Activated CD4-positive, CD25-positive, alpha-beta regulatory T cell treated with anti-CD3 and anti-CD28 coated beads, Interleukin-2, amount 50 U/mL, for 16 hours (primary cell): ENCODE measurements at regions not wholly inside any gene's neighbourhood (a gene's known extent, or its start where the extent isn't known, plus 50 kb on each side); places are given as distances from the start of the nearest gene placed in this dataset.

Source experiments
- DNase-seq: peaks from one replicate; pipeline ENCODE4 v3.0.0-alpha.2; 2020; ENCODE audit warnings: low read depth, low spot score

DNA sequence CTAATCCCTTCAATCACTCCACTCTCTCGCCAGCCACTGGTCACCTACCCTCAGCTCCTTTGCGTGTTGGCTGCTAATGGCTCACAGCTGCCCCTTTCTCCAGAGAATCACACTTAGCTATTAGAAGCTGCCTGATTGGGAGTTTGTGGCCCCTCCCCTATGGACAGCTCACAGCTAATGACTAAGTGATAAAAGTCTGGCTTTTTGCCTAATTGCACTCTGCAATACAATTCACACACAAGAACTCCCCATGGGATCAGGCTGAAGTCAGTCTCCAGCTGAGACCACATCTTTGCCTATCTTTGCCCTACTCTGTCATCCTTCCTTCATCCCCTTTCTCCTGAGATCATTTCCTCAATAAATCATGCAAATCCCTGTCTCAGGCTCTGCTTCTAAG is 701.9 kb upstream of the RAB6C start:
- no peak for DNase-seq

DNA sequence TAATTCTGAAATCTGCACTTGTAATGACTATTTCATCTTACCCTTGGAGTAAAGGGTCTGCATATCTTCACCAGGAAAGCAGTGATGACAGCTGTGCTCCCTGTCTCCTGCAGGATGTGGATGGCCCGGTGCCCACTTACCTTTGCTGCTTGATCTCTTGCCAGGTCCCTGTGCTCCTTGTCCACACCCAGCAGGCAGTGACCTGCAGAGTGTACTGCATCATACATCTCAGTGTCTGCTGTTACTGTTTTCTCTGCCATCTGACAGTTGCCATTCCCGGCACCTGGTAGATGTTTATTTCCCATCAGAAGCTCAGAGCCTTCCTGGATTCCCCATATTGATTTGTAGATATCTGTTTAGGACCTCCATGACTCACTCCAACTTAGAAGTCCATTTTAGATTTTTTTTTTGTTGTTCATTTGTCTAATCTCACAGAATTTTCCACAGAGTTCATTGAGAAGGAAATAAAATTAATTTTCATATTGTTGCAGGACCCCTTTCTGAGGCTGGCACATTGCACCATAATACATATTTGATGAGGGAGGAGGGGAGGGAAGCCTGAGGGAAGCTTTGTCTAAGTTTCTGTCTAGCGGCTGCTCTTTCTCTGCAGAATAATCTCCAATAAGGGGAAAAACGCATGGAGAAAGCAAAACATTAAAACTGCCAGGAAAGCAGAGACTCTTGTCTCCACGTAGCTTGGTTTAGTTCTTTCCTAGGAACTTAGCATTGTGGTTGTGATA is 697.5 kb upstream of the RAB6C start:
- no peak for DNase-seq

DNA sequence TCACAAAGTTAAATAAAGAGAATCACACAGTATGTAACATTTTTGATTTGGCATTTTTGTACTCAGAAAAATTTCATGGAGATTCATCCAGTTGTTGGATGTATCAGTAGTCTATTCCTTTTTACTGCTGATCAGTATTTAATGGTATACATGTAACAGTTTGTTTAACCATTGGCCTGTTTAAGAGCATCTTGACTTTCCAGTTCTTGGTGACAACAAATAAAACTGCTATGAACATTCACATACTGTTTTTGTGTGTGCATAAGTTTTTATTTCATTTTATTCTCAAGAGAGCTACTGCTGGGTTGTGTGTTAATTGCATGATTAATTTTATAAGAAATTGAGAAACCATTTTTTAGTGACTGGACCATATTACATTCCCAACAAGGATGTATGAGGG is 694.5 kb upstream of the RAB6C start:
- no peak for DNase-seq

DNA sequence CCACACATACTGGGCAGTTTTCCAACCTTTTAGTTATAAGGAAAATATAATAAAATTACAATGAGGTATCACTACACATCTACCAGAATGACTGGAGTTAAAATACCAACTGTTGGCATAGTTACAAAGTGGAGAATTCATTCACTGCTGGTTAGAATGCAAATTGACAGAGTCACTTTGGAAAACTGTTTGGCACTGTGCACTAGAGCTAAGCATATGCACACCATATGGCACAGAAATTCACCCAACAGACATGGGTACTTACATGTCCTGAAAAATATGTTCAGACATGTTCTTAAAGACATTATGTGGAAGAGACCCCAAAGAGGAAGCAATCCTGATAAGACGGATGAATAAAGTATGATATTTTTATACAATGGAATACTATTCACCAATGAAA is 686.1 kb upstream of the RAB6C start:
- no peak for DNase-seq

DNA sequence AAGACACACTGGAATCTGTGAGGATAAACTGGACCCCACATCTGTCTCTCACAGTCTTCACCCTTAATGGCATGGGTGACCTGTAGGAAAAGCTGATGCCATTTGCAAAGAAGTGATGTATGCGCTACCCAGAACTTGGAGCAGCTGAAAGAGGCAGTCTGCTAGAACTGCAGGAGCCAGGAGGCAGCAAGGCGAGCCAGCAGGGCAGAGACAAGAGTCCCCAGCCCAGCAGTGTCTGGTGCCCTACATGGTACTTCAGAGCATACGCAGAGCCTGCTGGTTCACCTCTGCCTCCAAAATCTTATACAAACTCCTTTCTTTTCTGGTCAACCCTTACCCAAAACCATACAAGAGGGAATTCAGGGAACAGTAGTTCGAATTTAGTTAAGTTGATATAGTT is 683.1 kb upstream of the RAB6C start:
- DNase-seq = no peak

DNA sequence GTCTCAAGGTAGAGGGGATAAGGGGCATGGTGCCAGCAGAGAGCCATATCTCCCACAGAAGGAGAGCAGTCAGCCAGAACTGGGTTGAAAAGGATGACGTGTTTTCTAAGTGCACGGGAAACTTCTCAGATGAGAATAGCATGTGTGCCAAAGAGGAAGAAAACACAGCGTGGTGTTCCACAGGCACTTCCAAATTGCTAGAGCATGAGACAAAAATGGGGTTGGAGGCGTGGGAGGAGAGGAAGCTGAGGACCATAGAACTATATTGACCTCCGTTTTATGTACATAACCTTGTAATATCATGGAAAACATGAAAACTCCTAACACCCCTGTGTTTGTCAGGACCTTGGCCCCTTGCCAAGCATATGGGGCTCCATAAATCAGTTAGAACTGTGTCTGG is 682.7 kb upstream of the RAB6C start:
- no peak for DNase-seq

DNA sequence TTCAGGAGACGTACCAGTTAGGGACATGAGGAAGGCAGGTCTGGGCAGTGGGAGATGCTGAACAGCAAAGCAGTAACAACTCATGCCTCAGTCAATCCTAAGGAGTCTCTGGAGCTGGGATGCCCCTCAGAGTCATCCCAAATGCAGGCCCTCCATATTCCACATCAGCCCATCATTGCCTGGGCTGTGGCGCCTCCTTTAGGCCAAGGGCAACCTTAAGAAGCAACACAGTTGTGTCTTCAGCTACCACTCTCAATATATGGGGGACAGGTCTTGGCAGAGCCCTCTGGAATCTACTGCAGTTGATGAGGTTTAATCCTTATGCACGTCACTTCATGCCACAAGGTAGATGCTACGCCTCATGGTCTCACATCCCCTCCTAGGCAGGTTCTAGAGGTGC is 682.0 kb upstream of the RAB6C start:
- no peak for DNase-seq

DNA sequence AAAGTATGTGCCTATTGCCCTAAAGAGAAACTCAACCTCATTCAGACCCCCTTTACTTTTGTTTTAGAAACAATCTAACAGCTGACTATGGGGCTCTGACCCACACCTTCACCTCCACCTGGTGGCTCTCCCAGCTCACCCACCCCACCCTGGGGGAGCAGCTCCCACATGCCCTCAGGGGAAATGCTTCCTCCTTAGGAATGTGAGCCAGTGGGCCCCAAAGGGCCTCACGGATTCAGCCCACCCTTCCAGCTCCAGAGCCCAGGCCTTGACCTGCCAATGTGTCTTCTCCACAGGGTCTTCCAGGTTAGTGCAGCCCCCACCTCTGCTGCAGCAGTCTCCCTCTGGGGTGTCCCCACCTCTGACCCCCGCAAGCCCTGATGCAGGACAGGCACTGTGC is 680.1 kb upstream of the RAB6C start:
- no peak for DNase-seq

DNA sequence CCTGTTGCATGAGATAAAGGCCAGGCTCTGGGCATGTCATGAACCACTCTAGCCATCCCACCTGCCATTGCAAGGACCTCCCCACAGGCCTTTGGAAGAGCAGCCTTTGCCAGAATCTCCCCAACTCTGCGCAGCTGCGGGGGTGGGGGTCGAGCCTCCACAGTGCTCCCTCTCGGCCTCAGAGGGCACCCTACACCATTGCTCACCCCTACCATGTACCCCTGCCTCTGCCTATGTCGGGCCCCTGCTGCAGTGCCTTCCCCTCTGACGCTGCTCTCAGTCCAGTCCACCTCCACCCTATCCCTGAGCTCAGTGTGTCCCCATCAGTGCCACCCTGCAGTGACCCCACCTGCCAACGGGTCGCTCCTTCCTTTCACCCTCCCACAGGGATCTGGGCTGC is 679.7 kb upstream of the RAB6C start:
- DNase-seq = no peak

DNA sequence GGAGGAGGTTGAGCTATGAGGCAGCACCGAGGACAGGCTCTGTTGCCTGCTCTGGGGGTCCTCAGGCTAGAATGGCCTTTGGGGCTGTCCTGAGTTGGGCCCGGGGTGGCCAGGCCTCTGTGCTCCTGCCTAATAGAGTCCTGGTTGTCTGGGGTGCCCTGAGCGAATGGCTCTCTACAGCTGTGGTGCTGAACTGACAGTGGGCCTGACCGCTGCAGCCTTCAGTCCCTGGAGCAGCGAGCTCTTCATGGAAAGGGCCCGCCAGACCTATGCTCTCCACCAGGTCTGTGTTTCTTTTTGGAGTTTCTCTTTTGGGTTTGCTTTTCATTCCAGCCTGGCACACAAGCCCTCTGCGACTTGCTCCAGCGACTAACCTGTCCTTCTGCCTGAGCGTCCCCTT is 679.0 kb upstream of the RAB6C start:
- no peak for DNase-seq

DNA sequence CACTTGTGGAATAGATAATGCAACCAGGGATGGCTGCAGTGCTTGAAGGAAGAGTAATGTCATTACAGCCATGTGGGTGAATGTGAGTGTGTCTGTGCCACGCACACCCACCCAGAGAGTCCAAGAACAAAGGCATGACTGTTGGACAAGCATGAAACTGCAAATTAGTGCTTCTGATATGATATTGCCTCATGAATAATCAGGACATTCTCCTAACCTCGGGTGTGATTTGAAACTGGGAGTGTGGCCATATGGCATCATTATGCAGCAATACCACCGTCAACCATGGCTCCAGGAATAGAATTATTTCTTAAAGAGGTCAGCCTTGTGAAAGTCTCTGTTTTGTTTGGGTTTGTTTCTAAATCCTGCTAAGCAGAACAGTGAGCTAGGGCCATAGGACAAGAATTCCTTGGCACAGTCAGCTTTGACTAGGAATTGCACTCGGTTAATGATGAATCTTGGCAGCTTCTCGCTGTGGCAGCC is 678.0 kb upstream of the RAB6C start:
- no peak for DNase-seq

DNA sequence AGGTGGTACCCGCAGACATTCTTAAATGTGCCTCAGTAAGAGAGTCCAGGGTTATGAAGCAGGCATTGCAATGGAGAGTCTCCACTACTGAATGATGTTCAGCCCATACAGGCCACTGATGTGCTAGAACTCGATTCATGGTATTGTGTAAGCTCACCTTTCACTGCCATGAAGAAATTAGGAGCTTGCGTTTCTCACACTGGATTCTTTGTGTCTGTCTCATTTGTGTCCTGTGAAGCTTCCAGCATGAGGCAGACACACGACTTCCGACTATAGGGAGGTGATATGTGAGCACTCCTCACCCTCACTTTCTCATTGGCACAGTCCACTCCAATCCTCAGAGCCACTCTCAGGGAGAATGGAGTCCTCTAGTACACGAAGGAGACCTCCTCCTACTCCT is 677.4 kb upstream of the RAB6C start:
- DNase-seq = no peak

DNA sequence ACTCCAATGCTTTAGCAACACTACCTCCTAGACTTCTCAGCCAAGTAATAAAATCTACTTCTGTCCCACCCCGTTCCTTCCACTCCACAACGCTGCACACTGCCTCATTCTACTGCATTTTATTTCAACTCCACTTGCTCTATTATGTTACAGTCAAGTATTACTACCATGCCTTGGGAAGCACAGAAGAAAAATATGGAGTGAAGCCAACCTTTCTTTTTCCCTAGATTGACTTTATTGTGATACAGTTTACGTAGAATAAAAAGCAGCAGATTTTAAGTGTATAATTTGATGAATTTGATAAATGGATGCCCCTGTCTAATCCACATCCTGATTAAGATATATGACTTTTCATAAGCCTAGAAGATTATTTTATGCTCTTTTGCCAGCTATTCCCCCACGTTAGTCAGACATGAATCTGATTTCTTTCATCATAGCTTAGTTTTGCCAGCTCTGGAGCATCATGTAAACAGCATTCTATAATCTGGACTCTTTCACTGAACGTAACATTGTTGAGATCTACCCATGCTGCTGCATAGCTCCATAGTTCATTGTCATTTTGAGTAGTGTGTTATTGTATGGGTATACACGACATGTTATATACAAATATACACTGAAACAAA is 676.8 kb upstream of the RAB6C start:
- DNase-seq = no peak

DNA sequence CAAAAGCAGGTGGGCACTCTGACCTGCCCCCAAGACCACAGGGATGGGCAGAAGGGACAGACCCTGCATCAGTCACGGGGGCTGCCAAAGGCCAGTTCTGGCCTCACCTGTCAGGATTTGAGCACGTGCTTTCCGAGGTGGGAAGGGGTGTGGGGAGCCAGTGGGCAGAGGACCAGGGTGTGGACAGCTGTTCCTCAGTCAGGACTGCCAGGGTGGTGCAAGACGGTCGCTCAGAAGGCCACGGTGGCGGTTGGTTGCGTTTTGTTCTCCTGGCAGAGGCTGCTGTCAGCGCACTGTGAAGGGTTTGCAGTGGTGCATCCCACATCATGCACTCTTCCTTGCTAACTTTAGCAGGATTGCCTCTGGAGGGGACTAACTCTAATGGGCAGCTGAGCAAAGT is 665.3 kb upstream of the RAB6C start:
- no peak for DNase-seq

DNA sequence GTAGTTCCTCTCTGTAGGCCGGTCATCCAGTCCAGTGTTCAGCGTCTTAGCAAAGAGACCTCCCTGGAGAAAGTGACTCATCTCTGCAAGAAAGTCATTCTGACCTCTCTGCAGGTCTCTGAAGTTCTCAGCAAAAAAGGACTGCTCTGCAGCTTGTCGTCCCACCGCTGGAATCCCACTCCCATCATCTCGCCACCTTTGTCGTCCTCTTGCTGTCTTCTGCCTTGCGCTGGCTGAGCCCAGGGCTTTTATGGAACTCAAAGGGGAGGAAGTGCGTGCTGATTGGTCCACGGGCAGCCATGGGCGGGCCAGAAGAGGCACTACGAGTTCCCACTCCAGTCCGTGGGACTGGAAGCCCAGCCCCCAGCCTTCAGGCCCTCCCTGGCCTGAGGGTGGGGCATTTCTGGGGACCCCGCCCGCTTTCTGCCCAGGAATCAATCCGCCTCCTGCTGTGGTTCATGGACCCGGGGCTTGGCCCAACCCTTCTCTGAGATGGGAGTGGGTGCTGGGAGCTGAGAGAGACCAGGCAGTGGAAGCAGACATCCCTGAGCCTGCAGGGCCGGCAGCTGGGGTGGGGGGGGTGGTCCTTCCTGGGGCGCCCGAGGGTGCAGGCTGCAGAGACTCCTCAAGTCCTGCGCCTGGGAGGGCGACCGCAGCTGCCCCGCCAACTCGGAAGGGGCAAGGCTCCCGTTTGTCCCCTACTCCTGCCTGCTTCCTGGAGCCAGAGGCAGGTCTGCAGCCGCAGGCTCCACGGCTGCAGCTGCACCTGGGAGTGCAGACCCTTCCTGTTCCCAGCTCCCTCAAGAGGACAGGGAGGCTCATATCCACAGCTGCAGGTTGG is 660.7 kb upstream of the RAB6C start:
- no peak for DNase-seq

DNA sequence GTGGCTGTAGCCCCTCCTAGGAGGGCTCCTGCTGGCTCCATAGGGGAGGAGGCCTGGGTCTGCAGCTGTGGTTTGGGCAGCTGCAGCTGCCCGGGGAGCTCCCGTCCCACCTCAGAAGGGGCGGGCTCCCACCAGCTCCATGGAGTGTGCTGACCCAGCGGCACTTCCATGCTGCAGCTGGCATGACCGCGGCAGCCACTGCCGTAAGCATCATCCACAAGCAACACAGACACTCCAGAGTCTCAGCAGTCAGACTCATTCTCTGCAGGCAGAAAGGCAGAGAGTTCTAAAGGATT is 660.1 kb upstream of the RAB6C start:
- no peak for DNase-seq

DNA sequence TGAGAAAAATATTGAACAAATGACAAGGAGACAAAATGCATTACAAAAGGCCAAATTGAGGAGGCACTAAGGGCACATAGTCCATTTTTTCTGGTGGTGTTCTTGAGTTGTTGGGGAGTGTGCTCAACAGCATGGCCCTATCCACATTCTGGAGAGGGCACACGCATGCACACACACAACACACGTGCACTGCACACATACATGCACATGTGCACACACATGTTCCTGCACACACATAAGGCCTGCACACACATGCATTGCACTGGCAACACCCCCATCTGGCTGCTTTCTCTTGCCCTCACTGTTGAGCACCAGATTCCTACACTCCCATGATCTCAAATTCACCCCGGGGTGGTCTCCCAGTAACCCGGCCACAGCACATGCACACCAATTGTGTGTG is 659.2 kb upstream of the RAB6C start:
- no peak for DNase-seq

DNA sequence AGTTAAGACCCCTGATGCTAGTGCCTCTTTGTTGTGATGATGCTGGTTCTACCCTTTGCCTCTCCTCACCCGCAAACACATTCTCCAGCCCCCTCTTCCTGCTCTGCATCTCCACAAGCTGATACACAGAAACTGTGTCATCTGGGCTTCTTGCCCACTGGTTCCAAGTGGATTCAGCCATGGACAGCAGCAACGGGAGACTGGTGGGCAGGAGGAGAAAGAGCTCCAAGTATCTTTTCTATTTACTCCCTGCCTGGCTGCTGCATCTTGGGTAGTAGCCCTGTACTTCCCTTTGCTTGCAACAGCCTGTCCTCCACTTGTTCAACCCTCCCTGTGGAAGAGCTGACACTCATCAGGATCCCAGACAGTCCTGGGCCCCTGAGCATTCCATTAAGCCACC is 655.1 kb upstream of the RAB6C start:
- no peak for DNase-seq

DNA sequence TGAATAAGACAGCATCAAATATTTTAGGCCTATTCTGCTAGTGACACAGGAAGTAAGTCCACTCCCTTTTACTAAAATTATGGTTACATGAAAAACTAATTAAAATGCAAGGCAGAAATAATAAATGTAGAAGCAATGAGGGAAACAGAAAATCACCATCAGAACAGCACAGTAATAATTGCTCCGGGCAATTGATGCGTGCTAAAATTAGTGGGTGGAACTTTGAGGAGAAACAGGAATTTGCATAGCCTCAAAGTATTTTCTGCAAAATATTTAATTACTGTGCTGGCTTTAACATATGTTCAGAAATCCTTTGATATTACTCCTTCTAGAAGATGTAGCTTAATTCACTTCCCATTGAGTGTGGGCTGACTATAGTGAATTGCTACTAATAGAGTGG is 654.3 kb upstream of the RAB6C start:
- DNase-seq = no peak

DNA sequence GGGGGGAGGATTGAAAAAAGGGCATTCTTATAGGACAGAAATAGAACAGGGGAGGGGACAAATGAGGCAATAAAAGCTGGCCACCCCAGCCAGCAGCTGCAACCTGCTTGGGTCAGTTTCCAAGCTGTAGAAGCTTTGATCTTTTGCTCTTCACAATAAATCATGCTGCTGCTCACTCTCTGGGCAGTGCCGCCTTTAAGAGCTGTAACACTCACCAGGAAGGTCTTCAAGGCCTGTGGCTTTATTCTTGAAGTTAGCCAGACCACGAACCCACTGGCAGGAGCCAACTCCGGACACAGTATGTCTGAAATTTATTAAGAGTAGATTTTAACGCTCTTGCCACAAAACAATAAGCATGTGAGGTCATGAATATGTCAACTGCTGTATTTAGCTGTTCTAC is 649.9 kb upstream of the RAB6C start:
- no peak for DNase-seq

DNA sequence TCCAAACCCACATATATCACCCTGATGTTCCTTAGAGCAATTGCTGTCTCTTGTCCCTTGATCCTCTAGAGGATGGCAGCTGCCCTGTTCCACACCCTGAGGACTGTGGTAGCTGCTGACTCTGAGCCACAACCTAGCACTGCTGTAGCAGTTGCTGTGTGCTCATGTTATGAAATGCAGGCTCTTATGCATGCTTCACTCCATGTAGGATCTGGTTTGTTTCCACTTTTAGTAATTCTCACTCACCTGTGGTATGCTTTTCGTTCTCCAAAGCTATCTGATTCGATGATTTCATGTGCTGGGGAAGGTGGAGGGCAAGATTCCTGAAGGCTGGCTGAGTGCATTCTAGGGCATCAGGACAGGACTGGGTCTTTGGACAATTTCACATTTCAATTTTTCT is 649.0 kb upstream of the RAB6C start:
- no peak for DNase-seq

DNA sequence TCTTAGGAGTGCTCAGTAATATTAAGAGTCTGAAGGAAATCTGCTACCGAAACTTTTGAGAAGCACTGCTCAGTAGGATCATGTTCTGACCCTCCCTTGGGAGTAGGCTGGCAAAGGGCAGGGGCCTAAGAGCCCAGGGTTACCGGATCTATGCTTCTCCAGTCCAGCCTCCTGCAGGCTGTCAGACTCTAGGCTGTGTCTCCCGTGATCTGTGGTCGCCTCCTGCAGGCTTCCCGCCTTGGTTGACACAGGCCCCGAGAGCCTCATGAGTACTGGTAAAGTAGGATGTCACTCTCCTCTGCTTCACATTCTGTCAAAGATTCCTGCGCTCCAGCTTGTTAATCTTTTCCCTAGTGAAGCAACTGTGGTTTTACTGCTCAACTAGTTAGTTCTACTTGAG is 647.8 kb upstream of the RAB6C start:
- DNase-seq = no peak

DNA sequence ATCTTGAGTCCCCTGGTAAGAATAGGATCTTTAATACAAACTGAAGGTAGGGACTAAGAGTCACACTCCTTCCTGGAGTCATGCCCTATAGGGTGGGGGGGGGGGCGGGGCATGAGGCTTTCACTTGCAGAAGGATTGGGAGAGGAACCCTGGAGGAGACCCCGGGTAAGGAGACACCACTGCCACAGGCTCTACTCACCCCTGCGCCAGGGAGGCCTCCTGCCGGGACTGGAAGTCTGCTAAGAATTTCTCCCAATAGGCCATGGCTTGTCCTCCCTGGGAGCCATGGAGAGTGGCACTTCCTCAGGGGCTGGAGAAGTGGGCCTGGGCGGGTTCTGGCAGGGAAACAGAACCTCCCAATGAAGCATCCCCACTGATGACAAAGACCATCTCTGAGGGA is 645.3 kb upstream of the RAB6C start:
- DNase-seq = no peak
